GM21619 (cell line): ENCODE measurements at regions not wholly inside any gene's neighbourhood (a gene's known extent, or its start where the extent isn't known, plus 50 kb on each side); places are given as distances from the start of the nearest gene placed in this dataset.
"Not testable (repeated sequence)": the region's sequence is repeated elsewhere in the genome, so short reads cannot be mapped to it uniquely, and the experiment has no call there.

Experiments used
- ATAC-seq: cut with Tn5 transposase; IDR thresholded peaks from one replicate; pipeline ENCODE4 v1.9.1; 2021; ENCODE audit not compliant: unreplicated experiment

- ATAC-seq = no peak
These were observed 482.8 kb downstream of the STIM2 start for GRCh38 chr4:27343411-27343810.

DNA sequence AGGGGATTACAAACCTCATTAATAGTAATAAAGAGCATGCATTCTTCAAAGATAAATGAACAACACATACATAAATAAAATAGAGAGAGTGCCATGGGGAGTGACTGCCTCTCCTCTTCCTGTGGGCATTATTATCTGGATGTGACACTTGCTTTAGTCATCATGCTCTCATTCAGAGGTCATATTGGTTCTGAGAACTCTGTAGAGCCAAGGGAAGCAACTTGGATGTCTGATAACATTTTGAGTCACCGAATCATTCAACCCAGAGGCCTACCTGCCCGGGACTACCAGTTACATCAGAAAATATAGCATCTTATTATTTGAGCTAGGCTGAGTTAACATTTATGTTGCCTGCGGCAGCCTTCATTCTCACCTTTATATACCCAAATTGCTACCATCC lies 489.5 kb downstream of the STIM2 start:
- no peak for ATAC-seq

DNA sequence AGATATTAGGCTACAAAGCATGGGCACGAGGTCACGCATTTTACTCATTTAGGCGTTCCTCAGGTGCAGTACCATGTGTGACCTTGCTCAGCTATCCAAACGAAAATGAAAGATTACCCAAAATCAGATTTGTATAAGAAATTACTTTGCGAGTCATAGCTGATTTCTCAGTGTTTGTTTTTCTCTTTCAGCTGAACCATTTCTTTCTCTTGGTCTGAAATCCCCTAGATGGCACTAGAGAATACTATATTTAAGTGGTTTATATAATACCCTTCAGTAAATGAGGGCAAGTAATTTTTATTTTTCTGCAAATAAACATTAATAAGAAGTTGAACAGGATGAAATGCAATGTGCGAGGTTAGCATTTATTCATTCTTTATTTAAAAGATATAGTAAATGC lies 496.6 kb downstream of the STIM2 start:
- ATAC-seq = no peak

DNA sequence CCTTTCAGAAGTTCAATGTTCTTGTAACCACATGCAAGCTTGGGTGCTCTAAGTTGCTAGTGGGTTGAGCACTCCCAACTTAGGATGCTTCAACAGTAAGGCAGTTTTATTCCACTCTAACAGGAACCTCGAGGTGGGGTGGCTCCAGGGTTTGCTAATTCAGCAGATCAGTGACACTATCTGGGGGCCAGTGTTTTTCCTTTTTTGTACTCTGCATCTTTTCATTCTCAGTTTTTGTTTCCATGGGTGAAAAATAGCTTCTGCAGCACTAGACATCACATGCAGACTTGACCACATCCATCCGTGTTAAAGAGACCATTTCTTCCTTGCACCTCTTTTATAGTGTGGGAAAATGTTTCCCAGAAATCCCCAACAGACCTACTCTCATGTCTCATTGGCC lies 497.6 kb downstream of the STIM2 start:
- ATAC-seq = no peak

- no peak for ATAC-seq
These were observed 499.5 kb downstream of the STIM2 start for GRCh38 chr4:27360131-27360530.

GRCh38 chr4:27360790-27361267 lies 500.2 kb downstream of the STIM2 start:
- ATAC-seq = no peak

DNA sequence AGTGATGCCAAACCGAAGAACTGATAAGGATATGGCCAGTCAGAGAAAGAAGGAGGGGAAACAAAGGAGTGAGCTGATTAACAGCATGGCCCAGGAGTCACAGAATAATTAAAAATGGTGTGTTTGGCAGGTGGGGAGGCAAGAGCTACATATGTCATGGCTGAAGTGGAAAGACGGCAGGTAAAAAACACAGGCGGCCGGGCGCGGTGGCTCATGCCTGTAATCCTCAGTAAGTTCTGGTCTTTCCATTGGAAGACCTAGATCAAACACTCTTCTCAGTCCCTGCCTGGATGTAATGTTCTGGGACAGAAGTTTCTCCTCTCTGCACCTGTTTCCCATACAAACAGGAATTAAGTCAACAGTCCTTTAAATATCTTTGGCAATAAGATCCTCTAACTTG lies 503.9 kb downstream of the STIM2 start:
- ATAC-seq = no peak

GRCh38 chr4:27366104-27366823 lies 505.6 kb downstream of the STIM2 start:
- ATAC-seq = no peak

DNA sequence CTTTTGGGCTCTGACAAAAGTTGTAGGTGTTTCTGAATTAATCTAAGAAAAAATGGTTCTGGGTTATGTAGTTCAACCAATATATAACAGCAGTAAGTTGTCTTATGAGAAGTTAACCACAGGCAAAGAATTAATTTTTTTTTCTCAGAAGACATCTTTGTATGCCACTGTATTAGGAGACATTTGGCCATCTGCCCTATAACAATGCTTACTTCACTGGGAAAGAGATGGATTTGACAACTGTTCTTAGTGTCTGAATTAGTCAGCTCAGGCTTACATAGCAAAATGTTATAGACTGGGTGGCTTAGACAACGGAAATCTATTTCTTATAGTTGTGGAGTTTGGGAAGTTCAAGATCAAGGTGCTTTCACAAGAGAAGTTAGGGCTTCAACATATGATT lies 508.1 kb downstream of the STIM2 start:
- ATAC-seq = no peak

- no peak for ATAC-seq
These were observed 521.2 kb downstream of the STIM2 start for GRCh38 chr4:27381815-27382214.

DNA sequence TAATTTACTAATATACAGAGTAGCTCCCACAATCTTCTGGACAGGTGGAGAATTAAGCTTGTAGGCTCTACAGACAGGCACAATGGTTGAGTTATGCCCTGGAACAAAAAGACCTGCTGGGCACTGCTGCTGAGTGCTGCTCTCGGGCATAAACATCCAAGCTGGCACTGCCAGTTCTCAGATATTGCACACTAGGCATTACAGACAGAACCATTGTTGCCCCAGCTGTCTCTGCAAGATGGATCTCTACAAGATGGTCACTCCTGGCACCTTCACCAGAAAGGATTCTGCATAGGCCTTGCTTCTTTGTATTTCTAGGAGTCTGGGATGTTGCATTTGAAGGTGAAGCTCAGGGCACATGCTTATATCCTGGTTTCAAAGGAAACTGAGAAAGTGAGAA lies 527.1 kb downstream of the STIM2 start:
- no peak for ATAC-seq

DNA sequence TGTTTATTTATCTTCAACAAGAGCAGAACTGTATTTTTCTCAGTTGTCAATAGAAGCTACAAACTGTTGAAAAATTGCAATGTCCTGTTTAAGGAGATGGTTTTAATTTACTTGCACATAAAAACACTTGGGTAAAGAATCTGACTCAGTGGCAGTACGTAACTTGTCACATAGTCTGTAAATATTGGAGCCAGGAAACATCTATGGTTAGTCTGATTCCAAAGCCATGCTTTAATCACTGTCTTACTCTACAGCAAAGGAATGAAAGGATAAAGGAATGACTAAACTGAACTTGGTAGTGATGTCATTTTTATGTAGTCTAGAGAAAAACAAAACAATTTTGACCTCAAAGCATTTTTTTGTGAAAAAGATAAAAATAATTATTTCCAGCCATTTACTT lies 537.2 kb downstream of the STIM2 start:
- no peak for ATAC-seq

- ATAC-seq = no peak
These were observed 538.1 kb downstream of the STIM2 start for GRCh38 chr4:27398631-27399310.

DNA sequence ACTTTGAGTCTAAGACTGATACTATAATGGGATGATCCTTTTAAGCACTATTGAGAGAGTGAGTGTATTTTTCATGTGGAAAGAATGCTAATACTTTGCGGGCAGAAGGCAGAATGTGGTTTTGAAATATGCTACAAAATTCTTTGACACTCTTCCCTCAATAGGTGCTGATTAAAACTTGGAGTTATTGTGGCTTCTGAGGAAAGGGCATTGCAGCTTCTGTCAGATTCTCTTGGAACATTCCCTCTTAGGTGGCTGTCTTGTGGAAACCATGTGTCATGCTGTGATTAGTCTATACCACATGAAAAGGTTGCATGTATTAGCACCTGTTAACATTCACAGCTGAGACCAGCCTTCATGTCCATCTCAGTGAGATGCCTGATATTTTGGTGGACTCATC lies 547.0 kb downstream of the STIM2 start:
- ATAC-seq = no peak

DNA sequence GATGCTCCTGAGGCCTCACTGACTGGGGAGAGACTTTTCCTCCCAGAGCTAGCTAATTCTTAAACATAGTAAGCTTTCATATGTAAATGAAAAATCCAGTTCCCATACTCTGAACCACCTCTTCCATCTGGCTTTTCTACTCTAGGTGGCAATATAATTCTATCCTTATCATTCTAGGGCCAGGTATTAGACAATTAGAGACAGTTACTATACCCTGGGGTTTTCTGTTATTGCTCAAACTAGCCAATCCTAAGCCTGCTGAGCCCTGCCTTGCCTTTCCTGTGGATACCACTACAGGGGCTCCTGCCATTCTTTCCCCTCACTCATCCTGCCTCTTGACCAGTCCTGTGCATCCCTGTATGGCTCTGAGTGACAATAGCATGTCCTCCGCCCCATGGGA lies 552.0 kb downstream of the STIM2 start:
- no peak for ATAC-seq

DNA sequence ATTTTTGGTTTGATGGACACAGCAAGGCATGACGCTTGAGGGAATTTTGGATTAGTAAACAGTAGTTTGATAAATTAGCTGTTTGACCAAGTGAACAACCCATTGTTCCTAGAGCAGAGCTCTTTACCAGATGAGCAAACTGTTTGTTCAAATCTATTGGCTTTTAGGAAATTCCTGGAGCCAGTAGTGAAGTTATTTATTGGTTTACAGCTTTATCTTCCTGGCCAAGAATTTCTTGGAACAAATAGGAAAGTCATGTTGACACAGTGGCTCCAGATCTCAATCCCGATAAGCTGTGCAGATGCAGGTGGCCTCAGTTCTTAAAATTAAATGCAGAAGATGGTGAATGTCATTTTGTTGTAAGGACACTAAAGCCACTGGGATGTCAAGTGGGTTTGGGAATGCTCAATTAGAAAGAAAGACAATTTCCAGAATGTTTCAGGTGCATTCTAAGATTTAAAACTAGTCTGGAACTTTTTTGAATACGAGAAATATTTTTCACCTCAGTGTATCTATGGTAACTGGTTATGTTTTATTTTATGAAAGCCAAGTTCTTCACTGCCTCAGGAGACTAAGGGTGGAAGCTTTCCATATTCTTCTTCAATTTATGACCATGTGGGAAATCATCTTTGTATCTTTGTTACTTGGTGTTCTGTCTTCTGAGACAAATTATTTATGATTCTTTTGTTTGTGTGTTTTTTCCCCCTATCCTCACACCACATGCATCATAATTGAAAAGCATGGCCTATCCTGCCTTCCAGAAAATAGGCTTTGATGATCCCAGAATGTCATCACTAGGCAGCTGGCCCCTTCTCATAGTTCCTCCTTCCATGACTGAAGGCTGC lies 554.5 kb downstream of the STIM2 start:
- no peak for ATAC-seq

DNA sequence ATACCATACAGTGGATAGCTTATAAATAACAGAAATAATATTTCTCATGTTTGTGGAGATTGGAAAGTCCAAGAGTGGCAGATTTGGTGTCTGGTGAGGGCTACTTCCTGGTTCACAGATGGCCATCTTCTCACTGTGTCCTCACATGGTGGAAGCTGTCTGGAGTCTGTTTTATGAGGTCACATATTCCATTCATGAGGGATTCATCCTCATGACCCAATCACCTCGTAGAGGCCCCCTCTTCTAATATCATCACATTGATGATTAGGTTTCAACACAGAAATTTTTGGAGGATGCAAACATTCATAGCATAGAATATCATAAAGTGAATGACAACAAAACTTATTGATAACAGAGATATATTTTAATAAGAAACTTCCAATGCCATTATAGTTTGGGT lies 568.0 kb downstream of the STIM2 start:
- ATAC-seq = no peak

DNA sequence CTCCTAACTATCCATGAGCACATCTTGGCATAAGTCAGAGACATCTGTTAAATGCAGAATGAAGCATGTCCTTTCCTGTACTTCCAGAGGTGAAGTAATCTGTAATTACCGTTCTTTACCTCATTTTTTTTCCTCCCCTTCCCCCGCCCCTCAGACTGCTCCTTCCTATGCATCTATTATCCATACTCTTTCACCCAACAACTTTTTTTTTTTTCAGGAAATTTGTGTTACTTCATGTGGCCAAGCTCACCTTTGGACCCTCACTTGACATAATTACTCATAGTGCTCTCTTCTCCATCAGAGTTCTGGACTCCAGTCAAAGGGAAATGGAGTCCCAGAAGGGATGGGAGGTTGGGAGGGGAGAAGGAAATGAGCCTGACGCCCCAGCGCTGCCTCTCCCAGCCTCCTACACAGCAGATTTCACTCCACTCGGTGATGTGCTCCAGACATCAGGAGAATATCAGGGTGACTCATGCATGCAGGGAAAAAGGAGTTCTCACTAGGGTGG lies 568.8 kb downstream of the STIM2 start:
- no peak for ATAC-seq

- no peak for ATAC-seq
These were observed 581.5 kb downstream of the STIM2 start for GRCh38 chr4:27442146-27442545.

DNA sequence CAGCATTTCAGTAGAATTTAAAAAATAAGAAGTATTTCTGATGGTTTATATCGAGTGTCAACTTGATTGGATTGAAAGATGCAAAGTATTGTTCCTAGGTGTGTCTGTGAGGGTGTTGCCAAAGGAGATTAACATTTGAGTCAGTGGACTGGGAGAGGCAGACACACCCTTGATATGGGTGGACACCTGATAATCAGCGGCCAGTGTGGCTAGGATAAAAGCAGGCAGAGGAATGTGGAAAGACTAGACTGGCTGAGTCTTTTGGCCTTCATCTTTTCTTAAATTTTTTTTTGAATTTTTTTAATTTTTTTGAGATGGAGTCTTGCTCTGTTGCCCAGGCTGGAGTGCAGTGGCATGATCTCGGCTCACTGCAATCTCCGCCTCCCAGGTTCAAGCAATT lies 582.0 kb downstream of the STIM2 start:
- not testable (repeated sequence) for ATAC-seq

GRCh38 chr4:27463816-27464215 lies 603.2 kb downstream of the STIM2 start:
- no peak for ATAC-seq

GRCh38 chr4:27467351-27467750 lies 606.7 kb downstream of the STIM2 start:
- no peak for ATAC-seq
